Suprapubic skin (tissue), 4 donors: ENCODE measurements at regions not wholly inside any gene's neighbourhood (a gene's known extent, or its start where the extent isn't known, plus 50 kb on each side); places are given as distances from the start of the nearest gene placed in this dataset.

ENCODE experiments used
- CTCF ChIP-seq, 2 donors: fragments of 200-600 bp in 1 of 2; fragments of 450-650 bp in 1 of 2; sonication (generic) in 1 of 2; IDR thresholded peaks; one replicate each; pipeline ENCODE4 v1.5.1; 2016 to 2019; ENCODE audit warnings: antibody characterized with exemption in 2 of 2, mild to moderate bottlenecking in 1 of 2, moderate library complexity in 1 of 2
- EP300 ChIP-seq: sonication (generic); formaldehyde crosslinking; IDR thresholded peaks from one replicate; pipeline ENCODE4 v1.6.1; 2017; ENCODE audit warnings: antibody characterized with exemption
- POLR2A ChIP-seq, 2 donors: fragments of 450-650 bp; IDR thresholded peaks; one replicate each; pipeline ENCODE4 v1.6.1; 2017; ENCODE audit warnings: antibody characterized with exemption in 2 of 2, mild to moderate bottlenecking in 2 of 2, moderate library complexity in 2 of 2
- POLR2AphosphoS5 ChIP-seq, 3 donors: sonication (generic); formaldehyde crosslinking; IDR thresholded peaks; one replicate each; pipeline ENCODE4 v1.6.1; 2017; ENCODE audit warnings: antibody characterized with exemption in 3 of 3

GRCh38 chr1:81547261-81547911 lies 253.3 kb upstream of the ADGRL2 start:
- TF ChIP-seq CTCF (IDR thresholded peaks at IDR 0.05) (no peak), EP300 (no peak), POLR2A (IDR thresholded peaks at IDR 0.05) (no peak), POLR2AphosphoS5 (IDR thresholded peaks at IDR 0.05) (no peak)
